ENCODE measurements at regions not wholly inside any gene's neighbourhood (a gene's known extent, or its start where the extent isn't known, plus 50 kb on each side); places are given as distances from the start of the nearest gene placed in this dataset.

- TF ChIP-seq CTCF (IDR thresholded peaks at IDR 0.05) (no peak), POLR2A (IDR thresholded peaks at IDR 0.05) (no peak)
- no peak for DNase-seq
- WGBS, 2 donors, result 65 to 69% methylated on average over 11 of the region's 11 CpGs
- no peaks in the 10 kb centered on the region for H3K9me3 ChIP-seq
- no peak overlapping the region for H3K4me3 ChIP-seq
- no peaks in the 10 kb centered on the region for H3K36me3 ChIP-seq (ENCODE audit: low read depth, missing control alignments)
- intact Hi-C loops (cut with DNase I; ENCODE audit: low total_unique reads), result no loop called here
- H3K4me1 ChIP-seq, result no peaks in the 10 kb centered on the region
- no peak overlapping the region for H3K27ac ChIP-seq
- no peaks in the 10 kb centered on the region for H3K27me3 ChIP-seq
Measured at GRCh38 chr5:6311568-6312501, 66.5 kb downstream of the MED10 start.

GRCh38 chr5:6309949-6310348, 68.4 kb downstream of the MED10 start:
- intact Hi-C loops (cut with DNase I; ENCODE audit: low total_unique reads), result no loop called here
- Histone ChIP-seq H3K27ac (no peak overlapping the region), H3K36me3 (ENCODE audit: low read depth, missing control alignments) (no peaks in the 10 kb centered on the region), H3K9me3 (no peaks in the 10 kb centered on the region), H3K27me3 (no peaks in the 10 kb centered on the region), H3K4me3 (no peak overlapping the region), H3K4me1 (no peaks in the 10 kb centered on the region)
- no peak for DNase-seq
- TF ChIP-seq CTCF (IDR thresholded peaks at IDR 0.05) (no peak), POLR2A (IDR thresholded peaks at IDR 0.05) (no peak)
- 76 to 79% methylated on average over 2 of the region's 2 CpGs for WGBS, 2 donors

- Histone ChIP-seq H3K27me3 (no peaks in the 10 kb centered on the region), H3K36me3 (ENCODE audit: low read depth, missing control alignments) (no peaks in the 10 kb centered on the region), H3K9me3 (no peaks in the 10 kb centered on the region), H3K4me3 (no peak overlapping the region), H3K27ac (no peak overlapping the region), H3K4me1 (no peaks in the 10 kb centered on the region)
- TF ChIP-seq POLR2A (IDR thresholded peaks at IDR 0.05), result no peak
- TF ChIP-seq CTCF (IDR thresholded peaks at IDR 0.05), result no peak
- intact Hi-C loops (cut with DNase I; ENCODE audit: low total_unique reads), result no loop called here
- no peak for DNase-seq
- 90% methylated on average over 5 of the region's 5 CpGs for WGBS, 2 donors
Measured at GRCh38 chr5:6308683-6309082, 69.7 kb downstream of the MED10 start.

GRCh38 chr5:6307304-6307703, 71.0 kb downstream of the MED10 start:
- Histone ChIP-seq H3K36me3 (ENCODE audit: low read depth, missing control alignments) (no peaks in the 10 kb centered on the region), H3K4me3 (no peak overlapping the region), H3K4me1 (no peaks in the 10 kb centered on the region), H3K27ac (no peak overlapping the region), H3K9me3 (no peaks in the 10 kb centered on the region), H3K27me3 (no peaks in the 10 kb centered on the region)
- DNase-seq, result no peak
- intact Hi-C loops (cut with DNase I; ENCODE audit: low total_unique reads), result no loop called here
- 64 to 74% methylated on average over 5 of the region's 5 CpGs for WGBS, 2 donors
- TF ChIP-seq POLR2A (IDR thresholded peaks at IDR 0.05), result no peak
- TF ChIP-seq CTCF (IDR thresholded peaks at IDR 0.05), result no peak

GRCh38 chr5:6305853-6306252, 72.5 kb downstream of the MED10 start:
- H3K9me3 ChIP-seq, result no peaks in the 10 kb centered on the region
- DNase-seq, result no peak
- no peaks in the 10 kb centered on the region for H3K4me1 ChIP-seq
- H3K27ac ChIP-seq, result no peak overlapping the region
- 68 to 74% methylated on average over 6 of the region's 6 CpGs for WGBS, 2 donors
- H3K36me3 ChIP-seq (ENCODE audit: low read depth, missing control alignments), result no peaks in the 10 kb centered on the region
- intact Hi-C loops (cut with DNase I; ENCODE audit: low total_unique reads), result no loop called here
- no peaks in the 10 kb centered on the region for H3K27me3 ChIP-seq
- TF ChIP-seq CTCF (IDR thresholded peaks at IDR 0.05), result no peak
- TF ChIP-seq POLR2A (IDR thresholded peaks at IDR 0.05), result no peak
- H3K4me3 ChIP-seq, result no peak overlapping the region
